CD4-positive, alpha-beta T cell treated with Interleukin-12 subunit alpha and Interleukin-12 subunit beta, for 1 hour (primary cell): ENCODE measurements at regions not wholly inside any gene's neighbourhood (a gene's known extent, or its start where the extent isn't known, plus 50 kb on each side); places are given as distances from the start of the nearest gene placed in this dataset.
"Not testable (repeated sequence)": the region's sequence is repeated elsewhere in the genome, so short reads cannot be mapped to it uniquely, and the experiment has no call there.

ENCODE experiments used
- DNase-seq: peaks from one replicate; pipeline ENCODE4 v3.0.0-alpha.2; 2020

DNA sequence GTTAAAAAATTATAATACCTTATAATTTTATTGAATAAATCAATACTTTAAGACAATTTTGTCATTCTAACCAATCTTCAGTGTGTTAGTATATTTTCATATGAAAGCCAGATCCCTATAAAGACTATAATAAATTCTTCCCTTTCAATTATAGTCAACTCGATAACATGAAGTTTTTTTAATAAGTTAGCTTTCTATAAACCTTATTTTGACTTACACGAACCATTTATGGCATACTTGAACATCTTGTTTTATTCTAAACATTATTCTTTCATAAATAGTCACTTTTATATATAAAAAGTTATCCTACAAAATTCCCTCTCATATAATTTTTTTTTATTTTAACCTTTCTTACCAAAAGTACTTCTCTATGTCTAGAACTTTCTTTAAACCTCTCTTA is 1002.3 kb downstream of the TMEM121 start:
- no peak for DNase-seq

DNA sequence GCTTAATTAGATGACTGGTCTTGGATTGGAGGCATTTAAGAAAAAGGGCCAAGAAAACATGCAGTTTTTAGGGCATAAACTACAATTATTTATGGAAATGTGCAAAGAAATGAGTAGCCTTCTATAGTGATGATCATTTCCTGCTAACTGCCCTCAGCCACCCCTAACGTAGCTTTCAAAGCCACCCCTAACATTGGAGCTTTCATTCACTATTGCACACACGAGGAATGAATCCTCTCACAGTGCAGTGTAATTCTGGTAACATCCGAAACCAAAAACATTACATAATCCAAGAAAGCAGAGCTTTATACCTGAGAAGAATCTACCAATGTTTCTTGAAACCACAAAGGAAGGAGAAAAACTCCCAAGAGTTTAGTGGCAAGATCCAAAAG is 1003.6 kb downstream of the TMEM121 start:
- DNase-seq = no peak

DNA sequence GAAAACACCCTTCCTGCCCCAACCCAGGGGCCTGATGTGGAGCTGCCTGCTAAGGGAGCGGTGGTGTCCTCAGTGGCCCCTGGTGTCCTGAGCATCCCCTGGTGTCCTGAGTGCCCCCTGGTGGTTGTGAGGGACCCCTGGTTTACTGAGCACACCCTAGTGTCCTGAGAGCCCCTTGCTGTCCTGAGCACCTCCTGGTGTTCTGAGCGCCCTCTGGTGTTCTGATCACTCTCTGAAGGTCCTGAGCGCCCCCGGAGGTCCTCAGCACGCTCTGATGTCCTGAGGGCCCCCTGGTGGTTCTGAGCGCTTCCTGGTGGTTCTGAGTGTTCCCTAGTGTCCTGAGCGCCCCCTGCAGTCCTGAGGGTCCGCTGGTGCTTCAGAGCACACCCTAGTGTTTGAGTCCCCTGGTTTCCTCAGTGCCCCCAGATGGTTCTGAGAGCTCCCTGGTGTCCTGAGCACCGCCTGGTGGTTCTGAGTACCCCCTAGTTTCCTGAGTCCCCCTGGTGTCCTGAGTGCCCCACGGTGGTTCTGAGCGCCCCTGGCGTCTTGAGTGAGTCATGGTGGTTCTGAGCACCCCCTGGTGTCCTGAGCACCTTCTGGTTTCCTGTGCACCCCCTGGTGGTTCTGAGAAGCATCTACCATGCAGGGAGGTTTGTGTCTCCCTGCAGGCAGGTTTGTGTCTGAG is 1004.2 kb downstream of the TMEM121 start:
- peak; percentile 61 for DNase-seq

DNA sequence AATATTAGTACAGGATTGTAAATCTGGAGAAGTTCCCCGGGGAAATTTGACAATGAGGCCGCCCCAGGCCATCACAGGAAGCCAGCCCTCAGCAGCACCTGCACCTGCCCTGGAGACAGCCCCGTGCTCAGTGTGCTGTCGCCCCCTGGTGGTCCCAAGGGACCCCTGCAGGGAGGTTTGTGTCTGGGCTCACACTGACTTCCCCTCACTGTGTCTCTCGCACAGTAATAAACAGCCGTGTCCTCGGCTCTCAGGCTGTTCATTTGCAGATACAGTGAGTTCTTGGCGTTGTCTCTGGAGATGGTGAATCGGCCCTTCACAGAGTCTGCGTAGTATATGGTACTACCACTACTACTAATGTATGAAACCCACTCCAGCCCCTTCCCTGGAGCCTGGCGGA is 1011.2 kb downstream of the TMEM121 start:
- DNase-seq = peak; percentile 12

DNA sequence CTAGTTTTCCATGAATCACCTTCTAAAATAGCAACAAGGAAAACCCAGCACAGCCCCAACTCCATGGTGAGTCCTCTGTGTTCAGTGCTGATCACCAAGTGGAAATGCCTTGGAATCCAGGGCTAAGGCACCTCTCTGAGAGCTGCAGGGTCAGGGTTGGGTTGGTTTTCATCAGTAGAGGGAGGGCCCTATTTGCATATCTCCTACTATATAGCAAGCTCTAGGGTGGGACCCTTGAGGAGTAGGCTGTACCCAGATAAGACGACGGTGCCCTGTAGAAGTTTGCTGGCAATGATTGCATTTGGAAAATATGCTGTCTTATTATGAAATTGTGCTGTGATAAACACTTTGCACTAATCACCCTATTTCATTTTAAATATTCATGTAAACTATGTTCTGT is 1011.8 kb downstream of the TMEM121 start:
- DNase-seq = no peak

DNA sequence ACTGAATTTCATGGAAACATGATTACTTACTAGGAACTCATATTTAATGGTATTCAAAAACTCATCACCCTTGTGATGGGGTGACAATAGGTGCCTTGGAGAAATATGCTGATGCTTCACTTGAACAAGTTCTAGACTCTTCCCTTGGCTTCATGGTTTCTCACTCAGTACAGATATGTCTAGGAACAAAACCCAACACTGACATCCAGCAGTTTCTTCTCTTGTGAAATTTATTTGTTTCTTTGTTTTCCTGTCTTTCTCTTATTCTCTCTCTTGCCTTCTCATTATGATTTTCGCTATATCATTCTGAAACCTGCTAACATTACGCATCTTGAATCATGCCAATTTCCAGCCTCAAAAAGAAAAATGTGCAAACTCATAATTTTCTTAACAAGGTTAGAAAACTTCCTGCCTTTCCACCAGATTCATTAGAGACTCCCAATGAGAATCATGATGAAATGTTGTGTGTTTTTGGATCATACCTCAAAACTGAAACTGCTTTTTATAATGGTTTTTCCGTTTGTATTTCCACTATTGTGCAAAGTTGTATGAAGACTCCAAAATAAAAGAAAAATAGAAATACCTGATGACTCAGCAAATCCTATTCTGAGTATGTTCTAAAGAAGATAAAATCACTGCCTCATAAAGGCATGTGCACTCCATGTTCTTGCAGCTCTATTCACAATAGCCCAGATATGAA is 1021.5 kb downstream of the TMEM121 start:
- no peak for DNase-seq

DNA sequence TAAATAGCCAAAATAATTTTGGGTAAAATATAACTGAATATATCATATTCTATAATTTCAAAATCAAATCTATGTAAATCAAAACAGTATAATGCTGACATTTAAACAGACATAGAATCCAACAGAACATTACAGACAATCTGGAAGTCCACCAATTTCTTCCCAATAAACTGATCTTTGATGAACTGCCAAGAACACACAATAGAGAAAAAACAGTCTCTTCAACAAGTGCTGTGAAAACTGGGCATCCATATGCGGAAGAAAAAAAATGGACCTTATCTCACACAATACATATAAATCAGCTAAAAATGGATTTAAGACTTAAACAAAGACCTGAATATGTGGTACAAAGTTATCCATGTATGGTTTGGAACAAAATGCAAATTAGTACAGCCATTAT is 1022.7 kb downstream of the TMEM121 start:
- no peak for DNase-seq

DNA sequence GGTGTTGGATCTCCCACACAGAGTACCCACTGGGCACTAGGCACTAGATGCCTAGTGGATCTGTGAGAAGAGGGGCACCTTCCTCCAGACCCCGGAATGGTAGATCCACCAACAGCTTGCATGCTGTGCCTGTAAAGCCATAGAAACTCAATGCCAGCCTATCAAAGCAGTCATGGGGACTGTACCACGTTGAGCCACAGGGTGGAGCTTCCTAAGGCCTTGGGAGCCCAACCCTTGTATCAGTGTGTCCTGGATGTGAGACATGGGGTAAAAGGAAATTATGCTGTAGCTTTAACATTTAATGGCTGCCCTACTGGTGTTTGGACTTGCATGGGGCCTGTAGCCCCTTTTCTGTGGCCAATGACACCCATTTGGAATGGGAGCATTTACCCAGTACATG is 1024.9 kb downstream of the TMEM121 start:
- no peak for DNase-seq

DNA sequence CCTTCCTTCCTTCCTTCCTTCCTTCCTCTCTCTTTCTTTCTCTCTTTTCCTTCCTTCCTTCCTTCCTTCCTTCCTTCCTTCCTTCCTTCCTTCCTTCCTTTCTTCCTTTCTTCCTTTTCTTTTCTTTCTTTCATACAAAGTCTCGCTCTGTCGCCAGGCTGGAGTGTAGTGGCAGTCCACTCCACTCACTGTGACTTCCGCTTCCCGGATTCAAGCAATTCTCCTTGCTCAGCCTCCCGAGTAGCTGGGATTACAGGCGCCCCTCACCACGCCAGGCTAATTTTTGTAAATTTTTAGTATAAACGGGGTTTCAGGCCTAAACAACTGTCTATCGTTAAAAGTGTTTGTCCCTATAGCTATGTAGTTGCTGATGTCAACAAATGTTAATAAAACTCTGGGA is 1029.8 kb downstream of the TMEM121 start:
- not testable (repeated sequence) for DNase-seq

DNA sequence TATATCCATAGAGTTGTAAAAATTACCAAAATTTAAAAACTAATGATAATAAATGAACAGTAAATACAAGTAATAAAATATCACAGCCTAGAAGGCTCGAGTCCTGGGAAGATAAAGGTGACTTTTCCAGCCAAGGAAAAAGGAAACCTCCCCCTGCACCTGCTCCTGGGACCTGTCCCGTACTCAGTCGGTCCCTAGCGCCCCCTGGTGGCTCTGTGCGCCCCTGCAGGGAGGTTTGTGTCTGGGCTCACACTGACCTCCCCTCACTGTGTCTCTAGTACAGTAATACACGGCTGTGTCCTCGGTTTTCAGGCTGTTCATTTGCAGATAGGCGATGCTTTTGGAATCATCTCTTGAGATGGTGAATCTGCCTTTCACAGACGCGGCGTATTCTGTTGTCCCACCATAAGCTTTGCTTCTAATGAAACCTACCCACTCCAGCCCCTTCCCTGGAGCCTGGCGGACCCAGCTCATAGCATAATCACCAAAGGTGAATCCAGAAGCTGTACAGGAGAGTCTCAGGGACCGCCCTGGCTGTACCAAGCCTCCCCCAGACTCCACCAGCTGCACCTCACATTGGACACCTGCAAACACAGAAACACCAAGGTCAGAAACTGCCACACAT is 1030.4 kb downstream of the TMEM121 start:
- peak; percentile 72 for DNase-seq

DNA sequence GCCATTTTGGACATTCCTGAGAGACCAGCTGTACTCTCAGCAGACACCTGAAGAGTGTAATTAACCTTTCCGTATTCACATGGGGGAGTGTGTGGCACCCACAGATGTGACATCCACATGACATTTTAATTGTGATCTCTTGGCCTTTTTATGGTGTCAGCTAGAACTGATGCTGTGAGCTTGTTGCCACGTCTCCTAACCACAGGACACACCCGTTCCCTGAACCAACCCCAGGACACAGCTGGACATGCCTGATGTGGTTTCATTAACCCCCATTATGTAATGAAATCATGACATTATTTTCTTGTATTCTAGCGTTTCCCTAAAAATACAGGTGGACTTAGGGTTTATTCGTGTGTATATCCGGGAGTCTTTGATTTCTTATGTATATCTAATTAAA is 1036.1 kb downstream of the TMEM121 start:
- no peak for DNase-seq

DNA sequence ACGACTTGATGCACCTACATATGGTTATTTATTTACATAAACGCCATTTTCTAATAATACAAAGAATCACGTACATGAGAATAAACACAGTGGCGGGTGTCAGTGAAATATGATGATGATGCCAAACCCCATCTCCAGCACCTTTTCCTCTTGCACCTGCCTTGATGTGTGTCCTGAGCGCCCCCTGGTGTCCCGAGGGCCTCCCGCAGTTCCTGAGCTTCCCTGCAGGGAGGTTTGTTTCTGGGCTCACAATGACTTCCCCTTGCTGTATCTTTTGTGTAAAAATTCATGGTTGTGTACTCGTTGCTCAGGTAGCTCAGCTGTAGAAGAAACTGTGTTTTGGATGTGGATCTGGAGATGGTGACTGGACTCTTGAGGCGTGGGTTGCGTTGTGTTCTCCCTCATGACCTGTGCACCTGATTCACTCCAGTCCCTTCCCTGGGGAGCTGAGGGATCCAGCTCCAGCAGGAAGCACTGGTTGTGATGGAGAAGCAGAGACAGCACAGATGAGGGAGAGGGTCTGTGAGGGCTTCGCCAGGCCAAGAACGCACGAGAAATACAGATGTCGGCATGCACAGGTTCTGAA is 1037.8 kb downstream of the TMEM121 start:
- peak; percentile 58 for DNase-seq

DNA sequence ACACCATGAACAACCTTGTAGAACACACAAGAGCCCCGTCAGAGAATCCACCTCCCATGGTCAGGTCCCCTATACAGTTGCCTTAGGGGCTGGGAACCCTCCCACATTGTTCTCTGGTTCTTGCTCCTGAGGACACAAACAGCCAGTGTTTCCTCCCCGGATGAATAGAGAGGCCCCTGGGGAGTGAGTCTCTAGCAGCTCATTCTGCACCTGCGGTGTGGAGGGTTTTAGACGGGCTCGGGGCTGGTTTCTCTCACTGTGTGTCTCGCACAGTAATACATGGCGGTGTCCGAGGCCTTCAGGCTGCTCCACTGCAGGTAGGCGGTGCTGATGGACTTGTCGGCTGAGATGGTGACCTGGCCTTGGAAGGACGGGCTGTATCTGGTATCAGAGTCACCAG is 1052.1 kb downstream of the TMEM121 start:
- no peak for DNase-seq

DNA sequence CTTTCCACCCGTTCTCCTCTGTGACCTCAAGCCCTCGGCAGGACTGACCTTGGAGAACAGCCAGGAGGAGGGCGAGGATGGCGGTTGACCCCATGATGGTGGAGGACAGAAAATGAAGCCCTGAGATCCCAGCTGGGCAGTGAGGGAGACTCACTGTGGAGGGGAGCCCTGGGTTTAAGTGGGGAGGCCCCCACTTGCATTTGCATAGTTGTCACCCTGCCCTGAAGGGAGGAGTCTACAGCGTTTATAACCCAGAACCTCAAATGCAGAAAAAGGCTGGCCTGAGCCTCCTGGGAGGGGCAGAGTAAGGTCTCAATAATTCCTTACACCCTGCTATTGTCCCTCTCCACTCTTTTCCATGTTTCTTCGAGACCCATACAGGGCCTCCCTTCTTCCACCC is 1052.7 kb downstream of the TMEM121 start:
- no peak for DNase-seq

DNA sequence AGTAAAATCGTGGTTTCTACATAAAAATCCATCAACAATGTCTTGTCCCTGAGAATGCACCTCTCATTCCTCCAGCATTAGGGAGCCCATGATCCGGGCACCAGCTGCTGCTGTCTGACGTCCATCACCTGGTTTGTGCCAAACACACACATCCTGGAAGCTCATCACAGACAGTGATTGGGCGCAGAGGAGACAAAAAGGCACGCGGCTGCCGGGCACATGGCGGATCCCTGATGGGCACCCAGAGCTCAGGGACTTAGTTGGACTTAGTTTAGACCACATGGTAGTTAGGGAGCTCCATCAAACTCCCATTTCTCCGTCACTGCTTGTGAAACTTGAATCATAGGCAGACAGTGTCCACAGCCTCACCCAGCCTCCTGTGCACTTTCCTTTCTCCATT is 1059.3 kb downstream of the TMEM121 start:
- DNase-seq = no peak

DNA sequence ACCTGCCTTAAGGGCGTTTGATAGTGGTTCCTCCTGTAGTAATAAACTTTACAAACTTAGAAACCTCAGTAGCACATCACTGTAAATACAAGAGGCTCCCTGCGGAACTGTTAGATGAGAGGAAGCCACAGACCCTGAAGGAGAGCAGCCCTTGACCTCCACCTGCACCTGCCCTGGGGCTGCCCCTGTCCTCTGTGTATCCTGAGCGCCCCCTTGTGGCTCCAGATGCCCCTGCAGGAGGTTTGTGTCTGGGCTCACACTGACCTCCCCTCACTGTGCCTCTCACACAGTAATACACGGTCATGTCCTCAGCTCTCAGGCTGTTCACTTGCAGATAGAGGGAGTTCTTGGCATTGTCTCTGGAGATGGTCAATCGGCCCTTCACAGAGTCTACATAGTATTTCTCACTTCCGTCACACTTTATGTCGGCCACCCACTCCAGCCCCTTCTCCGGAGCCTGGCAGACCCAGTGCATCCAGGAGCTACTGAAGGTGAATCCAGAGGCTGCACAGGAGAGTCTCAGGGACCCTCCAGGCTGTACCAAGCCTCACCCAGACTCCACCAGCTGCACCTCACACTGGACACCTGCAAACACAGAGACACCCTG is 1059.8 kb downstream of the TMEM121 start:
- DNase-seq = peak; percentile 63

DNA sequence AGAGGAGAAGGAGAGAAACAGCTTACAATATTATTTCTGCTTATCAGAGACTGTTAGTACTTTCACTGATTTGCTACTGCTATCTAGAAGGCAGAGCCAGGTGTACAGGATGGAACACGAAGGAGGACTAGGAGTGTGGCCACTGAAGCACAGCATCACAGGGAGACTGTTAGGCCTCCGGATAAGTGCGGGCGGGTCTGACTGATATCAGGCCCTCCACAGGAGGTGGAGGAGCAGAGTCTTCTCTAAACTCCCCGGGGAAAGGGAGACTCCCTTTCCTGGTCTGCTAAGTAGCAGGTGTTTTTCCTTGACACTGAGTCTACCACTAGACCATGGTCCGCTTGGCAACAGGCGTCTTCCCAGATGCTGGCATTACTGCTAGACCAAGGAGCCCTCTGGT is 1065.2 kb downstream of the TMEM121 start:
- DNase-seq = not testable (repeated sequence)

DNA sequence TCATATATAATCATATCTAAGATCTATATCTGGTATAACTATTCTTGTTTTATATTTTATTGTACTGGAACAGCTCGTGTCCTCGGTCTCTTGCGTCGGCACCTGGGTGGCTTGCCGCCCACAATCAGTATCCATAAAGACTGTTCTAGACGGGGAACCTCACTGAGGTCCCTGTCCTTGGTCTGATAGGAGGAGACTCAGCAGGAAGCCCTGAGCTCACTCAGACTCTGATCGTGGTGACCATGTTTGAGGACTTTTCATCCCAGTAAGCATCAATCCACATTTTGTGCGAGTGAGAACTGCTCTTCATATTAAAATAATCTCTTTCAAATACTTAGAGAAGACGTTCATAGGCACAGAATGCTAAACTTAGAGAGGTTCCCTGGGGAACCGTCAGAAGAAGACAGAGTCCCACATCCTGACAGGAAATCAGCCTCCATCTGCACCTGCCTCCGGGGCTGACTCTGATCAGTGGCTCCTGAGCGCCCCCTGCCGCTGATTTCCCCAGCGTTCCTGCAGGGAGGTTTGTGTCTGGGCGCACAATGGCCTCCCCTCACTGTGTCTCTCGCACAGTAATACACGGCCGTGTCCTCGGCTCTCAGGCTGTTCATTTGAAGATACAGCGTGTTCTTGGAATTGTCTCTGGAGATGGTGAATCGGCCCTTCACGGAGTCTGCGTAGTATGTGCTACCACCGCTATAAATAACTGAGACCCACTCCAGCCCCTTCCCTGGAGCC is 1065.9 kb downstream of the TMEM121 start:
- peak; percentile 15 for DNase-seq

DNA sequence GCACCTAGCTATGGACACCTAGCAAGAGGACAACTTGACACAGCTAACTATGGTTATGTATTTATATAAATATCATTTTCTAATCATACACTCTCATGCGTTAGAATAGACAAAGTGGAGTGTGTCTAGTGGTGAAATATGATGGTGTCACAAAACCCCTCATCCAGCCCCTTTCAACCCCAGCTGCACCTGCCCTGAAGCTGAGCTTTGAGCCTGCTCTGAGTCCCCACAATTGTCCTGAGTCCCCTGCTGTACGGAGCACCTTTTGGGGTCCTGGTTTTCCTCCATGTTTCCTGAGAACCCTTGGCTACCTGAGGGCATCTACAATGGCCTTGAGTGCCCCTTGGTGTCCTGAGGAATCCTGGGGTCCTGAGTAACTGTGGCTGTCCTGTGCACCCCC is 1072.8 kb downstream of the TMEM121 start:
- no peak for DNase-seq

DNA sequence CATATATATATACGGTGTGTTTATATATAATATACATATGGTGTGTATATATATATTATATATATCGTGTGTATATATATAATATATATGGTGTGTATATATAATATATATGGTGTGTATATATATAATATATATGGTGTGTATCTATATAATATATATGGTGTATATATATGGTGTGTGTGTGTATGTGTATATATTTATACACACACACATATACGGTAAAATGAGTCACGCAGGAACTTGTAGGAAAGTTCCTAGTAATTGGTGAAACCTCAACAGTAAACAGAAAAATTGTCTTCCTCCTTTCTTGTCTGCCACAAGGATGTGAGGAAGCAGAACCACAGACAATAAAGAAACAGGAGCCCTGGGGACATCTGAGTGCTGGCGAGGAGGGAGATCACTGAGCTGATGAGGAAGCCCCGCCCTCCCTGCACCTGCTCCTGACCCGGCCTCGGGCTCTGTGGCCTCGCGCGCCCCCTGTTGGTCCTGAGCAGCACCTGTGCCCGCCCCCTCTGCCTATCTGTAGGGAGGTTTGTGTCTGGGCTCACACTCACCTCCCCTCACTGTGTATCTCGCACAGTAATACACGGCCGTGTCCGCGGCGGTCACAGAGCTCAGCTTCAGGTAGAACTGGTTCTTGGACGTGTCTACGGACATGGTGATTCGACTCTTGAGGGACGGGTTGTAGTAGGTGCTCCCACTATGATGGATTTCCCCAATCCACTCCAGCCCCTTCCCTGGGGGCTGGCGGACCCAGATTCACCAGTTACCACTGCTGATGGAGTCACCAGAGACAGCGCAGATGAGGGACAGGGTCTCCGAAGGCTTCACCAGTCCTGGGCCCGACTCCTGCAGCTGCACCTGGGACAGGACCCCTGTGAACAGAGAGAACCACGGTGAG is 1079.4 kb downstream of the TMEM121 start:
- peak; percentile 80 for DNase-seq

DNA sequence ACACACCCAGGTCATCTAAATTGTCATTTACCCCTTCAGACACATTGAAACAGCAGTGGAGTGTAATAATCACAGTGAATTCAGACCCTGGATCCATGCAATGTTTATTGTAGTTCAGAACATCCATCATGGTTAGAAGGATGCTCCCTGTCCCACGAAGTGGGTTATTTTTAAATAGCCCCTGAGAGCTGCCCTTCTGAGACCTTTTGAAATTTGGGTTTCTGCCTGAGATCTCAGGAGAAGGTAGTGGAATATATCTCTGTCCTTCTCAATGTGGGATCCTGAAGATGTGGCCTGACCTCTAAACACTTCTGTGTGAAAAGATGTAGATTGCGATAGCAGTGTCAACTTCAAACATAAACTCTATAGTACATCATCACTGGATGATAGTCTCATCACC is 1080.6 kb downstream of the TMEM121 start:
- no peak for DNase-seq

DNA sequence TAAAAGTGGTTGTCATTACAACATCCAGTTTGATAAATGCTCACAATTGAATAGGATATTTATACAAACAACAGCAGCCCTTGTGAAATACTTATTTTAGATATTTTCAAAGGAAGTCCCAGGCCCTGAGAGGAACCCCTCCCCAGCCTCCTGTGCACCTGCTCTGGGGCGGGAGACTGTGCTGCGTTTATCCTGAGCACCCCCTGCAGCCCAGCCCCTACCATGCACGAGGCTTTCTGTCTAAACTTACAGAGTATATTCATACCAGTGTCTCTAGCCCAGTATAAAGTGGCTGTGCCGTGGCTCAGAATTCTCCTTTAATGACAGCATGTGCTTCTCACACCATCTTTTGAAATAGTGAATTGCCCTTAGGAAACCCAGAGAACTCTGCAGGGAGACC is 1084.3 kb downstream of the TMEM121 start:
- DNase-seq = no peak
